ENCODE measurements at regions not wholly inside any gene's neighbourhood (a gene's known extent, or its start where the extent isn't known, plus 50 kb on each side); places are given as distances from the start of the nearest gene placed in this dataset.

GRCh38 chr3:167958141-167958540, 137.6 kb downstream of the GOLIM4 start:
- in situ Hi-C loops (cut with HindIII; ENCODE audit: low sequenced_read_pairs), result no loop called here
- DNase-seq (ENCODE audit: low spot score), result no peak

GRCh38 chr3:167952969-167953368, 142.8 kb downstream of the GOLIM4 start:
- in situ Hi-C loops (cut with HindIII; ENCODE audit: low sequenced_read_pairs), result no loop called here
- DNase-seq (ENCODE audit: low spot score), result no peak

GRCh38 chr3:167950212-167950611, 145.5 kb downstream of the GOLIM4 start:
- DNase-seq (ENCODE audit: low spot score), result no peak
- in situ Hi-C loops (cut with HindIII; ENCODE audit: low sequenced_read_pairs), result no loop called here

- in situ Hi-C loops (cut with HindIII; ENCODE audit: low sequenced_read_pairs), result no loop called here
- DNase-seq (ENCODE audit: low spot score), result no peak
Observed at GRCh38 chr3:167941234-167941995, 154.3 kb downstream of the GOLIM4 start.

- in situ Hi-C loops (cut with HindIII; ENCODE audit: low sequenced_read_pairs), result no loop called here
- no peak for DNase-seq (ENCODE audit: low spot score)
Observed at GRCh38 chr3:167940241-167940640, 155.5 kb downstream of the GOLIM4 start.

GRCh38 chr3:167938516-167938915, 157.2 kb downstream of the GOLIM4 start:
- in situ Hi-C loops (cut with HindIII; ENCODE audit: low sequenced_read_pairs), result no loop called here
- no peak for DNase-seq (ENCODE audit: low spot score)

GRCh38 chr3:167936019-167936418, 159.7 kb downstream of the GOLIM4 start:
- peak; percentile 98 for DNase-seq (ENCODE audit: low spot score)
- in situ Hi-C loops (cut with HindIII; ENCODE audit: low sequenced_read_pairs), result no loop called here

GRCh38 chr3:167930453-167930852, 165.3 kb downstream of the GOLIM4 start:
- in situ Hi-C loops (cut with HindIII; ENCODE audit: low sequenced_read_pairs), result no loop called here
- DNase-seq (ENCODE audit: low spot score), result no peak

- in situ Hi-C loops (cut with HindIII; ENCODE audit: low sequenced_read_pairs), result no loop called here
- DNase-seq (ENCODE audit: low spot score), result no peak
Observed at GRCh38 chr3:167929968-167930367, 165.8 kb downstream of the GOLIM4 start.

GRCh38 chr3:167928381-167928780, 167.3 kb downstream of the GOLIM4 start:
- no peak for DNase-seq (ENCODE audit: low spot score)
- in situ Hi-C loops (cut with HindIII; ENCODE audit: low sequenced_read_pairs), result no loop called here

- DNase-seq (ENCODE audit: low spot score), result no peak
Observed at GRCh38 chr3:167920747-167921146, 175.0 kb downstream of the GOLIM4 start.

GRCh38 chr3:167919590-167919989, 176.1 kb downstream of the GOLIM4 start:
- DNase-seq (ENCODE audit: low spot score), result no peak
- in situ Hi-C loops (cut with HindIII; ENCODE audit: low sequenced_read_pairs), result no loop called here

More at GRCh38 chr3:167920747-167921146, 175.0 kb downstream of the GOLIM4 start:
- in situ Hi-C loops (cut with HindIII; ENCODE audit: low sequenced_read_pairs), result no loop called here

GRCh38 chr3:167918686-167919085, 177.0 kb downstream of the GOLIM4 start:
- in situ Hi-C loops (cut with HindIII; ENCODE audit: low sequenced_read_pairs), result no loop called here
- no peak for DNase-seq (ENCODE audit: low spot score)

- DNase-seq (ENCODE audit: low spot score), result no peak
- in situ Hi-C loops (cut with HindIII; ENCODE audit: low sequenced_read_pairs), result no loop called here
Observed at GRCh38 chr3:167918008-167918596, 177.6 kb downstream of the GOLIM4 start.

GRCh38 chr3:167913219-167913835, 177.8 kb downstream of the SERPINI1 start:
- DNase-seq (ENCODE audit: low spot score), result peak; percentile 8
- in situ Hi-C loops (cut with HindIII; ENCODE audit: low sequenced_read_pairs), result no loop called here

- DNase-seq (ENCODE audit: low spot score), result no peak
- in situ Hi-C loops (cut with HindIII; ENCODE audit: low sequenced_read_pairs), result no loop called here
Observed at GRCh38 chr3:167909952-167910351, 174.4 kb downstream of the SERPINI1 start.

- no peak for DNase-seq (ENCODE audit: low spot score)
- in situ Hi-C loops (cut with HindIII; ENCODE audit: low sequenced_read_pairs), result no loop called here
Observed at GRCh38 chr3:167909504-167909896, 174.0 kb downstream of the SERPINI1 start.

- no peak for DNase-seq (ENCODE audit: low spot score)
- in situ Hi-C loops (cut with HindIII; ENCODE audit: low sequenced_read_pairs), result no loop called here
Observed at GRCh38 chr3:167908746-167909503, 173.4 kb downstream of the SERPINI1 start.

GRCh38 chr3:167908221-167908620, 172.7 kb downstream of the SERPINI1 start:
- in situ Hi-C loops (cut with HindIII; ENCODE audit: low sequenced_read_pairs), result no loop called here
- DNase-seq (ENCODE audit: low spot score), result no peak

GRCh38 chr3:167901138-167901537, 165.6 kb downstream of the SERPINI1 start:
- in situ Hi-C loops (cut with HindIII; ENCODE audit: low sequenced_read_pairs), result no loop called here
- no peak for DNase-seq (ENCODE audit: low spot score)

Data from G401 (cell line).